CMK (cell line): ENCODE measurements at regions not wholly inside any gene's neighbourhood (a gene's known extent, or its start where the extent isn't known, plus 50 kb on each side); places are given as distances from the start of the nearest gene placed in this dataset.

Source experiments
- DNase-seq: peaks from one replicate; pipeline ENCODE4 v3.0.0-alpha.2; 2010; ENCODE audit warnings: low read depth

GRCh38 chr7:52146871-52147634 lies 830.4 kb upstream of the COBL start:
- DNase-seq: no peak

- DNase-seq: no peak
Measured at GRCh38 chr7:52143219-52143618, 826.6 kb upstream of the COBL start.

GRCh38 chr7:52140851-52141250 lies 824.2 kb upstream of the COBL start:
- no peak for DNase-seq

GRCh38 chr7:52135403-52135802 lies 818.8 kb upstream of the COBL start:
- DNase-seq: no peak

GRCh38 chr7:52129278-52129677 lies 812.7 kb upstream of the COBL start:
- DNase-seq: no peak

- DNase-seq: no peak
Measured at GRCh38 chr7:52120912-52121311, 804.3 kb upstream of the COBL start.

GRCh38 chr7:52119537-52119936 lies 802.9 kb upstream of the COBL start:
- no peak for DNase-seq

GRCh38 chr7:52114509-52114908 lies 797.9 kb upstream of the COBL start:
- DNase-seq: no peak

- no peak for DNase-seq
Measured at GRCh38 chr7:52114056-52114455, 797.4 kb upstream of the COBL start.

- DNase-seq: no peak
Measured at GRCh38 chr7:52107355-52107754, 790.7 kb upstream of the COBL start.

GRCh38 chr7:52095861-52096260 lies 779.3 kb upstream of the COBL start:
- no peak for DNase-seq

- no peak for DNase-seq
Measured at GRCh38 chr7:52091996-52092395, 775.4 kb upstream of the COBL start.

- no peak for DNase-seq
Measured at GRCh38 chr7:52091101-52091500, 774.5 kb upstream of the COBL start.

GRCh38 chr7:52088008-52088901 lies 771.6 kb upstream of the COBL start:
- no peak for DNase-seq

- DNase-seq: no peak
Measured at GRCh38 chr7:52085610-52086009, 769.0 kb upstream of the COBL start.

- no peak for DNase-seq
Measured at GRCh38 chr7:52080493-52080892, 763.9 kb upstream of the COBL start.

GRCh38 chr7:52079726-52080125 lies 763.1 kb upstream of the COBL start:
- no peak for DNase-seq

GRCh38 chr7:52077571-52077970 lies 761.0 kb upstream of the COBL start:
- no peak for DNase-seq

- no peak for DNase-seq
Measured at GRCh38 chr7:52074912-52075311, 758.3 kb upstream of the COBL start.

- no peak for DNase-seq
Measured at GRCh38 chr7:52074071-52074470, 757.5 kb upstream of the COBL start.

GRCh38 chr7:52071744-52072143 lies 755.1 kb upstream of the COBL start:
- no peak for DNase-seq

- DNase-seq: no peak
Measured at GRCh38 chr7:52064493-52064892, 747.9 kb upstream of the COBL start.

- no peak for DNase-seq
Measured at GRCh38 chr7:52061666-52062065, 745.1 kb upstream of the COBL start.
